ENCODE measurements at regions not wholly inside any gene's neighbourhood (a gene's known extent, or its start where the extent isn't known, plus 50 kb on each side); places are given as distances from the start of the nearest gene placed in this dataset.
"Not testable (repeated sequence)": the region's sequence is repeated elsewhere in the genome, so short reads cannot be mapped to it uniquely, and the experiment has no call there.

- Histone ChIP-seq H3K9me3 (ENCODE audit: control insufficient read depth, low read depth, low read length) (peaks cover 3% of the 10 kb centered on the region), H3K4me1 (ENCODE audit: control insufficient read depth, insufficient read depth, low read length) (no peaks in the 10 kb centered on the region), H3K4me3 (ENCODE audit: low read length) (no peak overlapping the region), H3K27me3 (ENCODE audit: control insufficient read depth, insufficient read depth, low read length) (no peaks in the 10 kb centered on the region), H3K36me3 (ENCODE audit: control insufficient read depth, insufficient read depth, low read length) (no peaks in the 10 kb centered on the region), H3K27ac (ENCODE audit: low read length) (no peak overlapping the region)
- WGBS (ENCODE audit: insufficient coverage, low lambda C conversion rate) = 56% methylated on average over 3 of the region's 3 CpGs
- DNase-seq = no peak
Observed at GRCh38 chr13:18936104-18936503, 245.5 kb downstream of the TUBA3C start.

DNA sequence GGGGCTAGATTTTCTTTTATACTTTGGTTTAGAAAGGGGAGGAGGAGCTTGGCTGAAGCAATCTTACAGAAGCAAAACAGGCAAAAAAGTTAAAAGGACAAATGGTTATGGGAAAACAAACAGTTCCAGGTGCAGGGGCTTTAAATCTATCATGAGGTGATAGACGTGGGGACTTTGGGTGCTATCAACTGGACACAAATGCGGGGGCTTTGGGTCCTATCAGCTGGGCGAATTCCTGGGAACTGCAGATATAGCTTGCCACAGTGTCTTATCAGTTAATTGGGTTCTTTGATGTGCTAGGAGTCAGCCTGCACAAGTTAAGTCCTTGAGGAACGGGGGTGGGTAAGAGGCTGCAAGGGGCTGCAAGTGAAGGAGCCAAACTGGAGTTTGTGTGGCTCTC, 260.6 kb downstream of the TUBA3C start:
- no peaks in the 10 kb centered on the region for H3K9me3 ChIP-seq (ENCODE audit: control insufficient read depth, low read depth, low read length)
- WGBS (ENCODE audit: insufficient coverage, low lambda C conversion rate) = no CpG with 5 or more reads among the region's 4 CpGs
- no peak overlapping the region for H3K4me3 ChIP-seq (ENCODE audit: low read length)
- DNase-seq = no peak
- H3K27ac ChIP-seq (ENCODE audit: low read length) = no peak overlapping the region
- no peaks in the 10 kb centered on the region for H3K27me3 ChIP-seq (ENCODE audit: control insufficient read depth, insufficient read depth, low read length)
- no peaks in the 10 kb centered on the region for H3K4me1 ChIP-seq (ENCODE audit: control insufficient read depth, insufficient read depth, low read length)
- no peaks in the 10 kb centered on the region for H3K36me3 ChIP-seq (ENCODE audit: control insufficient read depth, insufficient read depth, low read length)

- DNase-seq; H3K4me1 ChIP-seq (ENCODE audit: control insufficient read depth, insufficient read depth, low read length); H3K36me3 ChIP-seq (ENCODE audit: control insufficient read depth, insufficient read depth, low read length); H3K27me3 ChIP-seq (ENCODE audit: control insufficient read depth, insufficient read depth, low read length); H3K9me3 ChIP-seq (ENCODE audit: control insufficient read depth, low read depth, low read length); H3K27ac ChIP-seq (ENCODE audit: low read length); H3K4me3 ChIP-seq (ENCODE audit: low read length): not testable (repeated sequence)
- WGBS (ENCODE audit: insufficient coverage, low lambda C conversion rate) = no CpG with 5 or more reads among the region's 12 CpGs
Observed at GRCh38 chr13:18905096-18905495, 276.5 kb downstream of the TUBA3C start.

DNA sequence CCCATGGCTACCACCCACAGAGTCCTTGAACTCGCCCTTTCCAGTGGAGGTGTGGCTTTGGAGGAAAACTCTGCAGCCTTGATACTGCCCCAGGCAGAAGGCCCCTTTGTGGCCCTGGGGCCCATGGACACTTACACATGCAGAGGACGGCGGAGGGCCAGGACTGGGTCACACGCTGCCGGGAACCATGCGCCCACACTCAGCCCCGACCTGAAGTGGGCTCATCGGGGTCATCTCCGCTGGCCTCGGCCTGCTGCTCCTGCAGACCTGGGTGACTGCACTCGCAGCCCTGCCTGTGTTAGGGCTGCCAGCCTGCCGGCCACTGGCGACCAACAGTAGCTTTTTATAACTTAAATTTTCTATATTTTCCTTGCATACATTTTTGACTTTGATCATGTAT, 286.2 kb downstream of the TUBA3C start:
- not testable (repeated sequence) for H3K27ac ChIP-seq (ENCODE audit: low read length); H3K27me3 ChIP-seq (ENCODE audit: control insufficient read depth, insufficient read depth, low read length); H3K36me3 ChIP-seq (ENCODE audit: control insufficient read depth, insufficient read depth, low read length); DNase-seq; H3K4me1 ChIP-seq (ENCODE audit: control insufficient read depth, insufficient read depth, low read length); H3K9me3 ChIP-seq (ENCODE audit: control insufficient read depth, low read depth, low read length); H3K4me3 ChIP-seq (ENCODE audit: low read length)
- WGBS (ENCODE audit: insufficient coverage, low lambda C conversion rate) = 83% methylated on average over 2 of the region's 13 CpGs

DNA sequence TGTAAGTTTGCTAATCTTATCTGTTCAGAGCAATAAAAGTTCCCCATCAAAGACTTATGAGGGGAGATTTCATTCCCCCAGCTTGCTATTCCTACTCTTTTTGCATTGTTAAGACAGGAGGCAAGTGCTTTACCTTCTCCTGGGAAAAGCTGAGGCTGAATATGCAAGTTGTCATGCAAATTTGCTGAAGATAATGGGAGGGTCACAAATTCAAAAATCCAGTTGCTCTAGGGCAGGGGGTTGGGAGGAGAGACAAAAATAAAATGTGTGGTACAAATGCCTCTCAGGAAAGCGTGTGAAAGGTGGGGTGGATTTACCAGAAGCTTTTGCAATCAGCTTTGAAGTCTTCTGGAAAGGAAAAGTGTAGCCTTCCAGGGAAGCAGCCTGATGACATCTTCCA, 290.4 kb downstream of the TUBA3C start:
- H3K27ac ChIP-seq (ENCODE audit: low read length); H3K9me3 ChIP-seq (ENCODE audit: control insufficient read depth, low read depth, low read length); H3K4me3 ChIP-seq (ENCODE audit: low read length); H3K4me1 ChIP-seq (ENCODE audit: control insufficient read depth, insufficient read depth, low read length); H3K27me3 ChIP-seq (ENCODE audit: control insufficient read depth, insufficient read depth, low read length); H3K36me3 ChIP-seq (ENCODE audit: control insufficient read depth, insufficient read depth, low read length); DNase-seq: not testable (repeated sequence)
- WGBS (ENCODE audit: insufficient coverage, low lambda C conversion rate) = no CpG with 5 or more reads among the region's 1 CpG

GRCh38 chr13:18874875-18875789, 306.5 kb downstream of the TUBA3C start:
- H3K9me3 ChIP-seq (ENCODE audit: control insufficient read depth, low read depth, low read length) = peaks cover 11% of the 10 kb centered on the region
- not testable (repeated sequence) for H3K4me1 ChIP-seq (ENCODE audit: control insufficient read depth, insufficient read depth, low read length); H3K27me3 ChIP-seq (ENCODE audit: control insufficient read depth, insufficient read depth, low read length); DNase-seq; H3K4me3 ChIP-seq (ENCODE audit: low read length); H3K36me3 ChIP-seq (ENCODE audit: control insufficient read depth, insufficient read depth, low read length); H3K27ac ChIP-seq (ENCODE audit: low read length)
- no CpG with 5 or more reads among the region's 72 CpGs for WGBS (ENCODE audit: insufficient coverage, low lambda C conversion rate)

DNA sequence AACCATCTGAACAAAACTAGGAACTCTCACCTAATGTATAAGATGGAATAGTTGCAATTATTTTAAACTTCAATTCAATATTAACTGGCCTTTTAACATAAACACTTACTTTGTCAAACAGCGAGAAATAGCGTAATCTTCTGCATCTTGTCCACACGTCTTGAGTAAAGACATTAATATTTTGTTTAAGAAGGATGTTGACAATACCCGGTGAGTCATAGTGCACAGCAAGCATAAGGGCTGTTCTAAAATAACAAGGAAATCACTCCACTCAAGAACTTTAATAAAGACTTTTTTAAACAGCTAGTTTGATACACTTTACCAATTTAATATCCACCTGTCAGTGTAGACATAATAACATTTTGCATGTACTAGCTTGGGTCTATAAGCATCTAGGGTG, 311.1 kb downstream of the TUBA3C start:
- not testable (repeated sequence) for H3K27ac ChIP-seq (ENCODE audit: low read length); H3K4me1 ChIP-seq (ENCODE audit: control insufficient read depth, insufficient read depth, low read length); H3K27me3 ChIP-seq (ENCODE audit: control insufficient read depth, insufficient read depth, low read length); H3K36me3 ChIP-seq (ENCODE audit: control insufficient read depth, insufficient read depth, low read length); DNase-seq; H3K9me3 ChIP-seq (ENCODE audit: control insufficient read depth, low read depth, low read length); H3K4me3 ChIP-seq (ENCODE audit: low read length)
- no CpG with 5 or more reads among the region's 4 CpGs for WGBS (ENCODE audit: insufficient coverage, low lambda C conversion rate)

- not testable (repeated sequence) for H3K4me3 ChIP-seq (ENCODE audit: low read length); H3K27me3 ChIP-seq (ENCODE audit: control insufficient read depth, insufficient read depth, low read length); H3K27ac ChIP-seq (ENCODE audit: low read length); H3K9me3 ChIP-seq (ENCODE audit: control insufficient read depth, low read depth, low read length); H3K36me3 ChIP-seq (ENCODE audit: control insufficient read depth, insufficient read depth, low read length); DNase-seq; H3K4me1 ChIP-seq (ENCODE audit: control insufficient read depth, insufficient read depth, low read length)
- no CpG with 5 or more reads among the region's 2 CpGs for WGBS (ENCODE audit: insufficient coverage, low lambda C conversion rate)
Observed at GRCh38 chr13:18869365-18869764, 312.3 kb downstream of the TUBA3C start.

DNA sequence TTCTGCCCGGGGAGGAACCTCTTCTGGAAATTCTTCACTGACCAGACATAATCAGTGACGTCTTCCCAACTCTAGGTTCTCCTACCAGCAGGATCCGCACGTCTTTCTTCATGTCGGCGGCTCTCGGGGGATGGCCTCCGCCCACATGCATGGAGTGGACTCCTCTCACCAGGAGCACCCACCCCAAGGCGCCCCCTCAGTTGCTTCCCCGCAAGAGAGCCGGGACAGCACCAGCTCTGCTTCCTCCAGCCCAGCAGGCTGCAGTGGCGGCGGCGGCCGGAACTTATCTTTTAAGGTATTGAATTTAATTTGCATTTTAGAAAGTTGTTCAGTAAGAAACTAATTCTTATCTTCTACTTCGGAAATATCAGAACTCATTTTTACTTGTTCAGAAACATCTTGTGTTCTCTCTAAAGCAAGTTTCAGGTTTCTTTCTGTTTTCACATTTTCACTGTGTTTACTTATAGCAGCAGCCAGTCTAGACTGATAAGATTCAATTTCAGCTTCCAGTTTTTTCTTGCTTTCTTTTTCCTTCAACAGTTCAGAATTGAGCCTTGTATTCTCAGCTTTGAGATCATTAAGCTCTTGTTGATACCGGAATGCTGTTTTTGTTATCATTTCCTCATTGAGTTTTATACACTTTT, 343.5 kb downstream of the TUBA3C start:
- H3K27me3 ChIP-seq (ENCODE audit: control insufficient read depth, insufficient read depth, low read length); H3K27ac ChIP-seq (ENCODE audit: low read length); DNase-seq; H3K4me3 ChIP-seq (ENCODE audit: low read length); H3K4me1 ChIP-seq (ENCODE audit: control insufficient read depth, insufficient read depth, low read length); H3K36me3 ChIP-seq (ENCODE audit: control insufficient read depth, insufficient read depth, low read length): not testable (repeated sequence)
- WGBS (ENCODE audit: insufficient coverage, low lambda C conversion rate) = 100% methylated on average over 1 of the region's 17 CpGs
- H3K9me3 ChIP-seq (ENCODE audit: control insufficient read depth, low read depth, low read length) = peaks cover 16% of the 10 kb centered on the region

GRCh38 chr13:18837179-18837745, 344.4 kb downstream of the TUBA3C start:
- not testable (repeated sequence) for H3K36me3 ChIP-seq (ENCODE audit: control insufficient read depth, insufficient read depth, low read length); DNase-seq; H3K27me3 ChIP-seq (ENCODE audit: control insufficient read depth, insufficient read depth, low read length); H3K4me1 ChIP-seq (ENCODE audit: control insufficient read depth, insufficient read depth, low read length); H3K27ac ChIP-seq (ENCODE audit: low read length); H3K4me3 ChIP-seq (ENCODE audit: low read length)
- H3K9me3 ChIP-seq (ENCODE audit: control insufficient read depth, low read depth, low read length) = peaks cover 16% of the 10 kb centered on the region
- WGBS (ENCODE audit: insufficient coverage, low lambda C conversion rate) = no CpG with 5 or more reads among the region's 26 CpGs
